MCF 10A (cell line): ENCODE measurements at regions not wholly inside any gene's neighbourhood (a gene's known extent, or its start where the extent isn't known, plus 50 kb on each side); places are given as distances from the start of the nearest gene placed in this dataset.

Experiments used
- BruUV-seq: library from RNA; stranded (reverse); fragments of 400-500 nt; replicated peaks from 2 replicates; lab custom pipeline; 2021; lab: Mats Ljungman, UMichigan
- CTCF ChIA-PET: fragments of 300-600 bp; sonication (Branson Sonifier 250); formaldehyde crosslinking; extraction: SDS; loops from one replicate; lab custom pipeline; 2021; ENCODE audit warnings: antibody characterized with exemption, inconsistent platforms; lab: Yijun Ruan, JAX
- POLR2A ChIA-PET: fragments of 300-600, 350-650 bp; sonication (Branson Sonifier 250); formaldehyde crosslinking; extraction: SDS; loops from one replicate; lab custom pipeline; 2020; ENCODE audit warnings: antibody characterized with exemption, inconsistent platforms; lab: Yijun Ruan, JAX
- DNase-seq: peaks from one replicate; pipeline ENCODE4 v3.0.0-alpha.2; 2018; ENCODE audit not compliant: unreplicated experiment
- H3K27ac Mint-ChIP-seq: one replicate; pipeline ENCODE4 v1.8.0; 2022; ENCODE audit warnings: mild to moderate bottlenecking, low read depth, mixed read lengths; ENCODE audit not compliant: unreplicated experiment
- H3K27me3 Mint-ChIP-seq: one replicate; pipeline ENCODE4 v1.8.0; 2022; ENCODE audit warnings: mixed read lengths; ENCODE audit not compliant: insufficient read depth, unreplicated experiment
- H3K36me3 Mint-ChIP-seq: one replicate; pipeline ENCODE4 v1.8.0; 2022; ENCODE audit warnings: mild to moderate bottlenecking, moderate library complexity, mixed read lengths; ENCODE audit not compliant: insufficient read depth, unreplicated experiment
- H3K4me1 Mint-ChIP-seq: one replicate; pipeline ENCODE4 v1.8.0; 2022; ENCODE audit warnings: mixed read lengths; ENCODE audit not compliant: insufficient read depth, unreplicated experiment
- H3K4me3 Mint-ChIP-seq: one replicate; pipeline ENCODE4 v1.8.0; 2022; ENCODE audit warnings: mild to moderate bottlenecking, moderate library complexity, mixed read lengths; ENCODE audit not compliant: unreplicated experiment
- H3K9me3 Mint-ChIP-seq: one replicate; pipeline ENCODE4 v1.8.0; 2022; ENCODE audit warnings: mixed read lengths; ENCODE audit not compliant: unreplicated experiment
- CTCF ChIP-seq: fragments of 200-600 bp; IDR thresholded peaks from one replicate; pipeline ENCODE4 v1.8.0; 2022; ENCODE audit warnings: antibody characterized with exemption, mild to moderate bottlenecking; ENCODE audit not compliant: unreplicated experiment
- intact Hi-C: fragments of 100-400 bp; cut with micrococcal nuclease; formaldehyde crosslinking; loops from 2 replicates; pipeline ENCODE4 v1.14.1; 2022

- Mint-ChIP-seq H3K27me3 (no peaks in the 10 kb centered on the region), H3K27ac (no peak overlapping the region), H3K4me1 (peaks cover 38% of the 10 kb centered on the region), H3K36me3 (no peaks in the 10 kb centered on the region), H3K4me3 (no peak overlapping the region), H3K9me3 (no peaks in the 10 kb centered on the region)
- ChIA-PET POLR2A (interaction anchor here (1.2 kb wide), 1 partner anchor 104 kb away, joined by 4 read pairs; the partner anchor contains the start of gene FAM20C), CTCF (no interaction called here)
- no TSS peak for BruUV-seq
- intact Hi-C loops = no loop called here
- DNase-seq = no peak
- TF ChIP-seq CTCF = no peak
Measured at GRCh38 chr7:87671-88070, 104.7 kb upstream of the FAM20C start.

GRCh38 chr7:88095-88926 lies 104.1 kb upstream of the FAM20C start:
- H3K27ac Mint-ChIP-seq = peak overlapping the region; percentile 68
- ChIA-PET CTCF (no interaction called here), POLR2A (interaction anchor here (1.2 kb wide), 1 partner anchor 104 kb away, joined by 4 read pairs; the partner anchor contains the start of gene FAM20C)
- H3K36me3 Mint-ChIP-seq = no peaks in the 10 kb centered on the region
- peak overlapping the region; percentile 34 for H3K4me3 Mint-ChIP-seq
- peak; percentile 50 for DNase-seq
- intact Hi-C loops = no loop called here
- H3K4me1 Mint-ChIP-seq = peaks cover 38% of the 10 kb centered on the region
- no peaks in the 10 kb centered on the region for H3K9me3 Mint-ChIP-seq
- H3K27me3 Mint-ChIP-seq = no peaks in the 10 kb centered on the region
- no TSS peak for BruUV-seq
- TF ChIP-seq CTCF = no peak

- no TSS peak for BruUV-seq
- Mint-ChIP-seq H3K36me3 (no peaks in the 10 kb centered on the region), H3K27ac (peak overlapping the region; percentile 68), H3K4me3 (peak overlapping the region; percentile 34), H3K4me1 (peaks cover 38% of the 10 kb centered on the region), H3K9me3 (no peaks in the 10 kb centered on the region), H3K27me3 (no peaks in the 10 kb centered on the region)
- POLR2A ChIA-PET = interaction anchor here (1.2 kb wide), 1 partner anchor 103 kb away, joined by 4 read pairs; the partner anchor contains the start of gene FAM20C
- DNase-seq = no peak
- no peak for TF ChIP-seq CTCF
- intact Hi-C loops = no loop called here
- CTCF ChIA-PET = no interaction called here
Measured at GRCh38 chr7:88927-89231, 103.5 kb upstream of the FAM20C start.

GRCh38 chr7:89232-90019 lies 102.9 kb upstream of the FAM20C start:
- Mint-ChIP-seq H3K4me1 (peaks cover 38% of the 10 kb centered on the region), H3K27ac (peak overlapping the region; percentile 68), H3K4me3 (peak overlapping the region; percentile 34), H3K27me3 (no peaks in the 10 kb centered on the region), H3K36me3 (no peaks in the 10 kb centered on the region), H3K9me3 (no peaks in the 10 kb centered on the region)
- no peak for TF ChIP-seq CTCF
- POLR2A ChIA-PET = interaction anchor here (0.7 to 1.5 kb wide), 2 partner anchors 62 to 103 kb away, joined by 3 to 11 read pairs; partner anchors contain the start of gene FAM20C
- intact Hi-C loops = no loop called here
- no TSS peak for BruUV-seq
- peak; percentile 93 for DNase-seq
- CTCF ChIA-PET = no interaction called here
